PC-3 (cell line): ENCODE measurements at regions not wholly inside any gene's neighbourhood (a gene's known extent, or its start where the extent isn't known, plus 50 kb on each side); places are given as distances from the start of the nearest gene placed in this dataset.

ENCODE experiments used
- CTCF ChIP-seq: fragments of 300-600 bp; sonication (generic); conservative IDR thresholded peaks from 2 replicates; pipeline ENCODE4 v1.5.1; 2017; ENCODE audit warnings: antibody characterized with exemption, low read depth, mild to moderate bottlenecking, low read length
- EZH2 ChIP-seq: fragments of 300-600 bp; sonication (generic); IDR thresholded peaks from one replicate; pipeline ENCODE4 v1.6.1; 2017; ENCODE audit warnings: antibody characterized with exemption, mild to moderate bottlenecking, low read length; ENCODE audit not compliant: unreplicated experiment
- EZH2phosphoT487 ChIP-seq: fragments of 300-600 bp; sonication (generic); IDR thresholded peaks from 2 replicates; pipeline ENCODE4 v1.6.1; 2018; ENCODE audit warnings: mild to moderate bottlenecking, antibody characterized with exemption, low read length, borderline replicate concordance

- no peak for TF ChIP-seq CTCF
- TF ChIP-seq EZH2: no peak
- TF ChIP-seq EZH2phosphoT487: no peak
These were observed 344.1 kb upstream of the WWC1 start for GRCh38 chr5:167947306-167947705.
